ENCODE measurements at regions not wholly inside any gene's neighbourhood (a gene's known extent, or its start where the extent isn't known, plus 50 kb on each side); places are given as distances from the start of the nearest gene placed in this dataset.

GRCh38 chr2:7577769-7578168, 660.6 kb downstream of the RNF144A start:
- TF ChIP-seq POLR2A (IDR thresholded peaks at IDR 0.05; ENCODE audit: borderline replicate concordance, extremely low read depth, insufficient read depth, insufficient read length) (no peak), CTCF (IDR thresholded peaks at IDR 0.05 in 2 of 3, conservative IDR thresholded peaks at IDR 0.05 in 1 of 3; ENCODE audit: borderline replicate concordance in 1 of 3, insufficient read depth in 1 of 3, low read depth in 2 of 3, low read length in 2 of 3) (no peak), ELF1 (IDR thresholded peaks at IDR 0.05; ENCODE audit: borderline replicate concordance, low read depth) (no peak)
